ENCODE measurements at regions not wholly inside any gene's neighbourhood (a gene's known extent, or its start where the extent isn't known, plus 50 kb on each side); places are given as distances from the start of the nearest gene placed in this dataset.

- TF ChIP-seq, protein P1, sequence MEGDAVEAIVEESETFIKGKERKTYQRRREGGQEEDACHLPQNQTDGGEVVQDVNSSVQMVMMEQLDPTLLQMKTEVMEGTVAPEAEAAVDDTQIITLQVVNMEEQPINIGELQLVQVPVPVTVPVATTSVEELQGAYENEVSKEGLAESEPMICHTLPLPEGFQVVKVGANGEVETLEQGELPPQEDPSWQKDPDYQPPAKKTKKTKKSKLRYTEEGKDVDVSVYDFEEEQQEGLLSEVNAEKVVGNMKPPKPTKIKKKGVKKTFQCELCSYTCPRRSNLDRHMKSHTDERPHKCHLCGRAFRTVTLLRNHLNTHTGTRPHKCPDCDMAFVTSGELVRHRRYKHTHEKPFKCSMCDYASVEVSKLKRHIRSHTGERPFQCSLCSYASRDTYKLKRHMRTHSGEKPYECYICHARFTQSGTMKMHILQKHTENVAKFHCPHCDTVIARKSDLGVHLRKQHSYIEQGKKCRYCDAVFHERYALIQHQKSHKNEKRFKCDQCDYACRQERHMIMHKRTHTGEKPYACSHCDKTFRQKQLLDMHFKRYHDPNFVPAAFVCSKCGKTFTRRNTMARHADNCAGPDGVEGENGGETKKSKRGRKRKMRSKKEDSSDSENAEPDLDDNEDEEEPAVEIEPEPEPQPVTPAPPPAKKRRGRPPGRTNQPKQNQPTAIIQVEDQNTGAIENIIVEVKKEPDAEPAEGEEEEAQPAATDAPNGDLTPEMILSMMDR (conservative IDR thresholded peaks at IDR 0.05; ENCODE audit: low read depth, low read length), result no peak
- TF ChIP-seq EZH2 (IDR thresholded peaks at IDR 0.05; ENCODE audit: borderline replicate concordance, low read depth, low read length, poor library complexity, severe bottlenecking), result no peak
- H3K36me3 ChIP-seq (ENCODE audit: insufficient read depth, low read length, poor library complexity, severe bottlenecking), result no peaks in the 10 kb centered on the region
These were observed 592.9 kb downstream of the SUCLG1 start for GRCh38 chr2:83866211-83866610.

GRCh38 chr2:83862600-83862999 is 596.5 kb downstream of the SUCLG1 start:
- ChIA-PET POLR2A (ENCODE audit: low non-redundant PET) (no interaction called here), CTCF (no interaction called here)
- Histone ChIP-seq H3K27ac (ENCODE audit: low read depth, low read length, poor library complexity, severe bottlenecking) (no peak overlapping the region), H3K4me3 (ENCODE audit: low read depth, low read length, poor library complexity, severe bottlenecking) (no peak overlapping the region), H3K4me1 (ENCODE audit: insufficient read depth, low read length, poor library complexity, severe bottlenecking) (no peaks in the 10 kb centered on the region), H3K27me3 (replicated peaks; ENCODE audit: insufficient read depth, low read depth, low read length, poor library complexity) (no peaks in the 10 kb centered on the region), H3K36me3 (ENCODE audit: insufficient read depth, low read length, poor library complexity, severe bottlenecking) (no peaks in the 10 kb centered on the region), H3K9me3 (ENCODE audit: low read depth, low read length, poor library complexity, severe bottlenecking) (no peaks in the 10 kb centered on the region)
- intact Hi-C loops (cut with micrococcal nuclease; ENCODE audit: unreplicated experiment), result no loop called here
- BruUV-seq (replicated peaks), result no TSS peak
- DNase-seq (ENCODE audit: low spot score), result no peak
- no peak for TF ChIP-seq EZH2 (IDR thresholded peaks at IDR 0.05; ENCODE audit: borderline replicate concordance, low read depth, low read length, poor library complexity, severe bottlenecking)
- TF ChIP-seq, protein P1 (conservative IDR thresholded peaks at IDR 0.05; ENCODE audit: low read depth, low read length), result no peak

More at GRCh38 chr2:83866211-83866610, 592.9 kb downstream of the SUCLG1 start:
- BruUV-seq (replicated peaks), result no TSS peak
- Histone ChIP-seq H3K27me3 (replicated peaks; ENCODE audit: insufficient read depth, low read depth, low read length, poor library complexity) (no peaks in the 10 kb centered on the region), H3K9me3 (ENCODE audit: low read depth, low read length, poor library complexity, severe bottlenecking) (peaks cover 9% of the 10 kb centered on the region), H3K4me3 (ENCODE audit: low read depth, low read length, poor library complexity, severe bottlenecking) (no peak overlapping the region), H3K4me1 (ENCODE audit: insufficient read depth, low read length, poor library complexity, severe bottlenecking) (no peaks in the 10 kb centered on the region), H3K27ac (ENCODE audit: low read depth, low read length, poor library complexity, severe bottlenecking) (no peak overlapping the region)
- POLR2A ChIA-PET (ENCODE audit: low non-redundant PET), result no interaction called here
- no peak for DNase-seq (ENCODE audit: low spot score)
- intact Hi-C loops (cut with micrococcal nuclease; ENCODE audit: unreplicated experiment), result no loop called here
- CTCF ChIA-PET, result no interaction called here

DNA sequence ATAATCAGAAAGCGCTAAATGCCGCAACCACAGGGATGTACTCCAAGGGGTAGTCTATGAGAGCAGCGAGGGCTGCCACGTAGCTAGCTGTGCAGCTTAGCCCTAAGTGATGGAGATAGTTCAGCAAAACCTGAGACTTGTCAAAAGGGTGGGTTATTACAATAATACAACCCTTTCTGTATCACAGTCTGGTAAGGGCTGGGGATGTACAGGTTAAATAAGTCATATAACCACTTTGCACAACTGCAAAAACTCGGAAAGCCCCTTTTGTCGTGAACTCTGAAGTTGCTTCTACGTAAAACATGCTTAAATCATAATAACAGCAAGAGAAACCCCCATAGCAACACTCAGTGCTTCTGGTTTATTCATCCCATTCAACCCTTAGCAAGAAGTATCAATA is 598.8 kb downstream of the SUCLG1 start:
- H3K36me3 ChIP-seq (ENCODE audit: insufficient read depth, low read length, poor library complexity, severe bottlenecking), result no peaks in the 10 kb centered on the region
- H3K27me3 ChIP-seq (replicated peaks; ENCODE audit: insufficient read depth, low read depth, low read length, poor library complexity), result no peaks in the 10 kb centered on the region
- intact Hi-C loops (cut with micrococcal nuclease; ENCODE audit: unreplicated experiment), result no loop called here
- H3K4me1 ChIP-seq (ENCODE audit: insufficient read depth, low read length, poor library complexity, severe bottlenecking), result no peaks in the 10 kb centered on the region
- no peaks in the 10 kb centered on the region for H3K9me3 ChIP-seq (ENCODE audit: low read depth, low read length, poor library complexity, severe bottlenecking)
- ChIA-PET POLR2A (ENCODE audit: low non-redundant PET) (no interaction called here), CTCF (no interaction called here)
- no peak for DNase-seq (ENCODE audit: low spot score)
- TF ChIP-seq, protein P1 (conservative IDR thresholded peaks at IDR 0.05; ENCODE audit: low read depth, low read length), result no peak
- TF ChIP-seq EZH2 (IDR thresholded peaks at IDR 0.05; ENCODE audit: borderline replicate concordance, low read depth, low read length, poor library complexity, severe bottlenecking), result no peak
- no peak overlapping the region for H3K4me3 ChIP-seq (ENCODE audit: low read depth, low read length, poor library complexity, severe bottlenecking)
- H3K27ac ChIP-seq (ENCODE audit: low read depth, low read length, poor library complexity, severe bottlenecking), result no peak overlapping the region
- BruUV-seq (replicated peaks), result no TSS peak

All from A673 (cell line).